Spleen (tissue), 7 donors: ENCODE measurements at regions not wholly inside any gene's neighbourhood (a gene's known extent, or its start where the extent isn't known, plus 50 kb on each side); places are given as distances from the start of the nearest gene placed in this dataset.
"Not testable (repeated sequence)": the region's sequence is repeated elsewhere in the genome, so short reads cannot be mapped to it uniquely, and the experiment has no call there.

Source experiments
- POLR2AphosphoS5 ChIP-seq, 3 donors: sonication (generic); formaldehyde crosslinking; IDR thresholded peaks; one replicate each; pipeline ENCODE4 v1.5.1; 2017; ENCODE audit warnings: antibody characterized with exemption in 3 of 3
- TF ChIP-seq, protein P1 (sequence below), 11 experiments: fragments of 200-600 bp in 7 of 11; fragments of 450-650 bp in 4 of 11; sonication (generic) in 4 of 11; IDR thresholded peaks in 8 of 11; conservative IDR thresholded peaks in 3 of 11; 1 replicate in 7 of 11; 2 replicates in 4 of 11; pipeline versions ENCODE4 v1.4.0 to v1.8.0; 2016 to 2021; ENCODE audit warnings: antibody characterized with exemption in 11 of 11, inconsistent platforms in 4 of 11, mild to moderate bottlenecking in 1 of 11
- donor health status: DM: no; HTN: no; CAD: no; lungs with moderate emphysema.
- donor health status: DM: no; HTN: no; CAD: no.
- donor health status: DM: no; HTN: no; CAD: no.

DNA sequence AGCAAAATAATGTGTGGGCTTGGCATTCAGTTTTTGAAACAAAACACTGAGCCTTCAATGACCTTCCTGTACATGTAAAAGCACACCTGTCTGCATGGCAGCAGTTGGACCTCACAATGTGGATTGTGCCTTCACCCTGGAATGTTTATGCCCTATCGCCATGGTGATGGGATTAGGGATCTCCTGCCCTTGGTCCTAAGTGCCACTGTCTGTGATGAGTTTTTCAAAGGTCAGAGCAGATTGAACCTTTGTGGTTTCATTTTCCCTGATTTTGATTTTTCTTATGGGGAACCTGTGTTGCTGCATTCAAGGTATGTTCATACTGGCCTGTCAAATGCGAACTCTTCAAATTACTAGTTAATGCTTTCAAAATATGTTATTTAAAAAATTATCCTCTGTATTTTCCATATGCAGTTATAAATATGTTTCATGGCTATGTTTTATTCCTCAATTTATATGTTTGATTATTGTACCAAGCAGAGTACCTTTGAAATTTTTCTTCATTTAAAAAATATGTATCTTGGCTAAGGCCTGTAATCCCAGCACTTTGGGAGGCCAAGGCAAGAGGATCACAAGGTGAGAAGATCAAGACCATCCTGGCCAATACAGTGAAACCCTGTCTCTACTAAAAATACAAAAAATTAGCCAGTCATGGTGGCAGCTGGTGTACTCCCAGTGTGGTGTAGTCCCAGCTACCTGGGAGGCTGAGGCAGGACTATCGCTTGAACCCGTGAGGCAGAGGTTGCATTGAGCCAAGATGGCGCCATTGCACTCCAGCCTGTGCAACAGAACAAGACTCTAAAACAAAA is 969.7 kb downstream of the TUBA3C start:
- TF ChIP-seq POLR2AphosphoS5 (IDR thresholded peaks at IDR 0.05), result not testable (repeated sequence)
- TF ChIP-seq, protein P1, sequence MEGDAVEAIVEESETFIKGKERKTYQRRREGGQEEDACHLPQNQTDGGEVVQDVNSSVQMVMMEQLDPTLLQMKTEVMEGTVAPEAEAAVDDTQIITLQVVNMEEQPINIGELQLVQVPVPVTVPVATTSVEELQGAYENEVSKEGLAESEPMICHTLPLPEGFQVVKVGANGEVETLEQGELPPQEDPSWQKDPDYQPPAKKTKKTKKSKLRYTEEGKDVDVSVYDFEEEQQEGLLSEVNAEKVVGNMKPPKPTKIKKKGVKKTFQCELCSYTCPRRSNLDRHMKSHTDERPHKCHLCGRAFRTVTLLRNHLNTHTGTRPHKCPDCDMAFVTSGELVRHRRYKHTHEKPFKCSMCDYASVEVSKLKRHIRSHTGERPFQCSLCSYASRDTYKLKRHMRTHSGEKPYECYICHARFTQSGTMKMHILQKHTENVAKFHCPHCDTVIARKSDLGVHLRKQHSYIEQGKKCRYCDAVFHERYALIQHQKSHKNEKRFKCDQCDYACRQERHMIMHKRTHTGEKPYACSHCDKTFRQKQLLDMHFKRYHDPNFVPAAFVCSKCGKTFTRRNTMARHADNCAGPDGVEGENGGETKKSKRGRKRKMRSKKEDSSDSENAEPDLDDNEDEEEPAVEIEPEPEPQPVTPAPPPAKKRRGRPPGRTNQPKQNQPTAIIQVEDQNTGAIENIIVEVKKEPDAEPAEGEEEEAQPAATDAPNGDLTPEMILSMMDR (IDR thresholded peaks at IDR 0.05 in 8 of 11, conservative IDR thresholded peaks at IDR 0.05 in 3 of 11), result not testable (repeated sequence)
